IMR-90 (cell line): ENCODE measurements at regions not wholly inside any gene's neighbourhood (a gene's known extent, or its start where the extent isn't known, plus 50 kb on each side); places are given as distances from the start of the nearest gene placed in this dataset.

Experiments used
- BHLHE40 ChIP-seq: fragments of 150-350 bp; IDR thresholded peaks from 2 replicates; pipeline ENCODE4 v1.6.1; 2016; ENCODE audit warnings: mild to moderate bottlenecking, low read depth, low read length
- CEBPB ChIP-seq: IDR thresholded peaks from 2 replicates; pipeline ENCODE4 v1.6.1; 2012; ENCODE audit warnings: low read depth, low read length, improper control_type of control experiment
- MAZ ChIP-seq: IDR thresholded peaks from 2 replicates; pipeline ENCODE4 v1.6.1; 2012; ENCODE audit warnings: low read depth, mild to moderate bottlenecking, low read length, improper control_type of control experiment, moderate library complexity, borderline replicate concordance
- POLR2A ChIP-seq: IDR thresholded peaks from 2 replicates; pipeline ENCODE4 v1.6.1; 2012; ENCODE audit warnings: mild to moderate bottlenecking, low read depth, low read length
- SMC3 ChIP-seq: fragments of 150-350 bp; IDR thresholded peaks from 2 replicates; pipeline ENCODE4 v1.6.1; 2016; ENCODE audit warnings: low read depth, mild to moderate bottlenecking, antibody characterized with exemption, low read length, moderate library complexity
- TF ChIP-seq, protein P1 (sequence below): conservative IDR thresholded peaks from 2 replicates; pipeline ENCODE4 v1.5.1; 2012; ENCODE audit warnings: mild to moderate bottlenecking, low read depth, low read length, improper control_type of control experiment

DNA sequence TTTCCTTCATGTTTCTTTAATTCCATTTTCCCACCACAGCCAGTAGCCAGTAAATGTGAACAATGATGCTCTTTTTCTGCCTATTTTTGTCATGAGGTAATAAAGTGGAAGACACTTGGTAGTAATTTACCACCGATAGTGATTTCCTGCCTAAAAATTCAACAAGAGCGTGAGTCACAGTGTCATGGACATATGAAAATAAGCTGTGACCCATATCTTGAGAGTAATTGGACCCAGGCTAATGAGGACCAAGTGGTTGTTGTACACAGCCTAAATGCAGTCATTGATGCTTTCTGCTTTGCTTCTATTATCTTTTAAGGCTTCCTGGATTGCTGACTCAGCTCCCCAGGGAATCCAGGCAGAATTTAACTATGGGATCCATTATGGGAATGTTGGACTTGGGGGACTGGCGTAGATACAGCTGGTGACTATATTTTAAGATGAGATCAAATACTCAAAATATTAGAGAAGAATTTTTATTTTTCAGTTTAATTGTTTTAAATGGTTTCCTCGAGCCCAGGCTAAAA is 265.9 kb upstream of the FERMT1 start:
- TF ChIP-seq, protein P1, sequence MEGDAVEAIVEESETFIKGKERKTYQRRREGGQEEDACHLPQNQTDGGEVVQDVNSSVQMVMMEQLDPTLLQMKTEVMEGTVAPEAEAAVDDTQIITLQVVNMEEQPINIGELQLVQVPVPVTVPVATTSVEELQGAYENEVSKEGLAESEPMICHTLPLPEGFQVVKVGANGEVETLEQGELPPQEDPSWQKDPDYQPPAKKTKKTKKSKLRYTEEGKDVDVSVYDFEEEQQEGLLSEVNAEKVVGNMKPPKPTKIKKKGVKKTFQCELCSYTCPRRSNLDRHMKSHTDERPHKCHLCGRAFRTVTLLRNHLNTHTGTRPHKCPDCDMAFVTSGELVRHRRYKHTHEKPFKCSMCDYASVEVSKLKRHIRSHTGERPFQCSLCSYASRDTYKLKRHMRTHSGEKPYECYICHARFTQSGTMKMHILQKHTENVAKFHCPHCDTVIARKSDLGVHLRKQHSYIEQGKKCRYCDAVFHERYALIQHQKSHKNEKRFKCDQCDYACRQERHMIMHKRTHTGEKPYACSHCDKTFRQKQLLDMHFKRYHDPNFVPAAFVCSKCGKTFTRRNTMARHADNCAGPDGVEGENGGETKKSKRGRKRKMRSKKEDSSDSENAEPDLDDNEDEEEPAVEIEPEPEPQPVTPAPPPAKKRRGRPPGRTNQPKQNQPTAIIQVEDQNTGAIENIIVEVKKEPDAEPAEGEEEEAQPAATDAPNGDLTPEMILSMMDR = no peak
- TF ChIP-seq BHLHE40 (no peak), POLR2A (no peak), MAZ (no peak), SMC3 (no peak), CEBPB (no peak)
